ACC112 (cell line): ENCODE measurements at regions not wholly inside any gene's neighbourhood (a gene's known extent, or its start where the extent isn't known, plus 50 kb on each side); places are given as distances from the start of the nearest gene placed in this dataset.

Experiments used
- H2AFZ ChIP-seq: fragments of 200-600 bp; sonication (generic); one replicate; pipeline ENCODE4 v1.6.0; 2017; ENCODE audit warnings: antibody characterized with exemption, low read length; ENCODE audit not compliant: unreplicated experiment
- H3K27ac ChIP-seq: fragments of 200-600 bp; sonication (generic); 2 replicates; pipeline ENCODE4 v1.5.1; 2014; ENCODE audit warnings: low read depth, mild to moderate bottlenecking, antibody characterized with exemption, low read length, moderate library complexity
- H3K27me3 ChIP-seq: fragments of 200-600 bp; sonication (generic); 2 replicates; pipeline ENCODE4 v1.6.1; 2014; ENCODE audit warnings: mild to moderate bottlenecking, antibody characterized with exemption, low read length, moderate library complexity, mixed read lengths; ENCODE audit not compliant: insufficient read depth
- H3K36me3 ChIP-seq: fragments of 200-600 bp; sonication (generic); 2 replicates; pipeline ENCODE4 v1.6.1; 2016; ENCODE audit warnings: mild to moderate bottlenecking, antibody characterized with exemption, low read length, moderate library complexity, mixed read lengths; ENCODE audit not compliant: insufficient read depth
- H3K4me1 ChIP-seq: fragments of 200-600 bp; sonication (generic); one replicate; pipeline ENCODE4 v1.6.1; 2016; ENCODE audit warnings: low read length, mixed read lengths; ENCODE audit not compliant: insufficient read depth, unreplicated experiment, control insufficient read depth
- H3K4me3 ChIP-seq: fragments of 200-600 bp; sonication (generic); 2 replicates; pipeline ENCODE4 v1.5.1; 2014; ENCODE audit warnings: mild to moderate bottlenecking, low read depth, low read length
- H3K79me2 ChIP-seq: fragments of 200-600 bp; sonication (generic); one replicate; pipeline ENCODE4 v1.6.0; 2016; ENCODE audit warnings: low read length; ENCODE audit not compliant: control insufficient read depth, unreplicated experiment, insufficient read depth

GRCh38 chr9:135268981-135269380 is 181.5 kb downstream of the OLFM1 start:
- Histone ChIP-seq H3K27ac (no peak overlapping the region), H2AFZ (no peak overlapping the region), H3K36me3 (no peaks in the 10 kb centered on the region), H3K4me1 (no peaks in the 10 kb centered on the region), H3K79me2 (no peaks in the 10 kb centered on the region), H3K27me3 (peaks cover 66% of the 10 kb centered on the region), H3K4me3 (no peak overlapping the region)

GRCh38 chr9:135269912-135270830 is 182.7 kb downstream of the OLFM1 start:
- H3K27me3 ChIP-seq = peaks cover 77% of the 10 kb centered on the region
- H3K36me3 ChIP-seq = no peaks in the 10 kb centered on the region
- H3K79me2 ChIP-seq = no peaks in the 10 kb centered on the region
- H2AFZ ChIP-seq = no peak overlapping the region
- no peak overlapping the region for H3K27ac ChIP-seq
- no peak overlapping the region for H3K4me3 ChIP-seq
- H3K4me1 ChIP-seq = no peaks in the 10 kb centered on the region

GRCh38 chr9:135271425-135271824 is 184.0 kb downstream of the OLFM1 start:
- H3K4me1 ChIP-seq = no peaks in the 10 kb centered on the region
- no peaks in the 10 kb centered on the region for H3K79me2 ChIP-seq
- H2AFZ ChIP-seq = no peak overlapping the region
- H3K36me3 ChIP-seq = no peaks in the 10 kb centered on the region
- H3K27me3 ChIP-seq = peaks cover 76% of the 10 kb centered on the region
- no peak overlapping the region for H3K27ac ChIP-seq
- H3K4me3 ChIP-seq = no peak overlapping the region

- no peak overlapping the region for H3K27ac ChIP-seq
These were observed 185.1 kb downstream of the OLFM1 start for GRCh38 chr9:135272608-135273007.

GRCh38 chr9:135273008-135273407 is 185.5 kb downstream of the OLFM1 start:
- H3K36me3 ChIP-seq = no peaks in the 10 kb centered on the region
- no peak overlapping the region for H3K4me3 ChIP-seq
- H3K4me1 ChIP-seq = no peaks in the 10 kb centered on the region
- no peaks in the 10 kb centered on the region for H3K79me2 ChIP-seq
- no peak overlapping the region for H2AFZ ChIP-seq
- peaks cover 77% of the 10 kb centered on the region for H3K27me3 ChIP-seq
- no peak overlapping the region for H3K27ac ChIP-seq

More at GRCh38 chr9:135272608-135273007, 185.1 kb downstream of the OLFM1 start:
- Histone ChIP-seq H3K4me1 (no peaks in the 10 kb centered on the region), H3K36me3 (no peaks in the 10 kb centered on the region), H3K4me3 (no peak overlapping the region), H2AFZ (no peak overlapping the region), H3K27me3 (peaks cover 76% of the 10 kb centered on the region), H3K79me2 (no peaks in the 10 kb centered on the region)

GRCh38 chr9:135275163-135275562 is 187.7 kb downstream of the OLFM1 start:
- Histone ChIP-seq H3K36me3 (no peaks in the 10 kb centered on the region), H3K79me2 (no peaks in the 10 kb centered on the region), H3K27ac (no peak overlapping the region), H3K4me3 (no peak overlapping the region), H3K4me1 (no peaks in the 10 kb centered on the region), H3K27me3 (peaks cover 88% of the 10 kb centered on the region), H2AFZ (no peak overlapping the region)

GRCh38 chr9:135275571-135276289 is 188.3 kb downstream of the OLFM1 start:
- Histone ChIP-seq H3K27ac (no peak overlapping the region), H3K4me3 (no peak overlapping the region), H3K36me3 (no peaks in the 10 kb centered on the region), H2AFZ (no peak overlapping the region), H3K4me1 (no peaks in the 10 kb centered on the region), H3K79me2 (no peaks in the 10 kb centered on the region), H3K27me3 (peaks cover 88% of the 10 kb centered on the region)

- Histone ChIP-seq H3K79me2 (no peaks in the 10 kb centered on the region), H3K36me3 (no peaks in the 10 kb centered on the region), H3K4me1 (no peaks in the 10 kb centered on the region), H3K27ac (no peak overlapping the region), H2AFZ (no peak overlapping the region), H3K4me3 (no peak overlapping the region), H3K27me3 (peaks cover 85% of the 10 kb centered on the region)
These were observed 190.0 kb downstream of the OLFM1 start for GRCh38 chr9:135277219-135278201.

- H3K79me2 ChIP-seq = no peaks in the 10 kb centered on the region
- no peaks in the 10 kb centered on the region for H3K36me3 ChIP-seq
- H3K27me3 ChIP-seq = peaks cover 84% of the 10 kb centered on the region
- H3K4me3 ChIP-seq = no peak overlapping the region
- H3K27ac ChIP-seq = no peak overlapping the region
- no peaks in the 10 kb centered on the region for H3K4me1 ChIP-seq
- no peak overlapping the region for H2AFZ ChIP-seq
These were observed 191.1 kb downstream of the OLFM1 start for GRCh38 chr9:135278586-135278985.

- H3K4me1 ChIP-seq = no peaks in the 10 kb centered on the region
These were observed 191.9 kb downstream of the OLFM1 start for GRCh38 chr9:135279385-135279784.

More at GRCh38 chr9:135279385-135279784, 191.9 kb downstream of the OLFM1 start:
- H3K79me2 ChIP-seq = no peaks in the 10 kb centered on the region
- no peak overlapping the region for H3K4me3 ChIP-seq
- no peaks in the 10 kb centered on the region for H3K36me3 ChIP-seq
- H2AFZ ChIP-seq = no peak overlapping the region
- no peak overlapping the region for H3K27ac ChIP-seq
- peaks cover 85% of the 10 kb centered on the region for H3K27me3 ChIP-seq
